A549 (cell line): ENCODE measurements at regions not wholly inside any gene's neighbourhood (a gene's known extent, or its start where the extent isn't known, plus 50 kb on each side); places are given as distances from the start of the nearest gene placed in this dataset.

Source experiments
- ATAC-seq, 2 experiments: fragments of 200-7000 bp in 1 of 2; fragments of >200 bp in 1 of 2; cut with Nextera tagmentation in 1 of 2; cut with Tn5 transposase in 1 of 2; 3 replicates each; pipeline versions ENCODE4 v1.8.0 to v1.9.1; 2018 to 2020; ENCODE audit warnings: mild to moderate bottlenecking in 1 of 2, moderate library complexity in 1 of 2
- CTCF ChIA-PET: fragments of 300-600 bp; sonication (Branson Sonifier 250); formaldehyde crosslinking; extraction: SDS; loops from one replicate; lab custom pipeline; 2021; ENCODE audit warnings: antibody characterized with exemption, inconsistent platforms; lab: Yijun Ruan, JAX
- POLR2A ChIA-PET: fragments of 350-600 bp; formaldehyde crosslinking; extraction: SDS; loops from one replicate; lab custom pipeline; 2021; ENCODE audit warnings: antibody characterized with exemption, inconsistent platforms; lab: Yijun Ruan, JAX
- DNase-seq, 2 experiments: peaks; one replicate each; pipeline versions ENCODE4 v3.0.0 to v3.0.0-alpha.2; 2011 to 2016; ENCODE audit warnings: low read depth in 1 of 2, low spot score in 1 of 2
- FAIRE-seq: peaks from 2 replicates; lab custom pipeline; 2011; peaks lifted over from hg19 to GRCh38; lab: Jason Lieb, UNC
- H3K27ac ChIP-seq, 2 experiments: fragments of >200 bp; sonication (Bioruptor Twin); formaldehyde crosslinking; 3 replicates each; pipeline ENCODE4 v1.5.1; 2016 to 2017
- H3K4me1 ChIP-seq: fragments of >200 bp; sonication (Bioruptor Twin); formaldehyde crosslinking; 3 replicates; pipeline ENCODE4 v1.6.1; 2016
- H3K4me2 ChIP-seq: fragments of >200 bp; sonication (Bioruptor Twin); formaldehyde crosslinking; 3 replicates; pipeline ENCODE4 v1.6.1; 2016
- H3K4me3 ChIP-seq: fragments of >200 bp; sonication (Bioruptor Twin); formaldehyde crosslinking; 3 replicates; pipeline ENCODE4 v1.5.1; 2016
- H3K9me3 ChIP-seq: fragments of >200 bp; sonication (Bioruptor Twin); formaldehyde crosslinking; 3 replicates; pipeline ENCODE4 v1.6.1; 2016
- CEBPB ChIP-seq, 2 experiments: fragments of >200 bp in 1 of 2; sonication (Bioruptor Twin) in 1 of 2; formaldehyde crosslinking in 1 of 2; IDR thresholded peaks; 2 replicates each; pipeline ENCODE4 v1.6.1; 2012 to 2016
- CTCF ChIP-seq: fragments of >200 bp; sonication (Bioruptor Twin); formaldehyde crosslinking; IDR thresholded peaks from 3 replicates; pipeline ENCODE4 v1.5.1; 2016
- EHMT2 ChIP-seq: fragments of 200-600 bp; sonication (generic); IDR thresholded peaks from 2 replicates; pipeline ENCODE4 v1.6.1; 2016; ENCODE audit warnings: antibody characterized with exemption, low read depth, mild to moderate bottlenecking, moderate library complexity
- EP300 ChIP-seq, 2 experiments: fragments of >200 bp; sonication (Bioruptor Twin); formaldehyde crosslinking; IDR thresholded peaks; 2 replicates in 1 of 2; 3 replicates in 1 of 2; pipeline ENCODE4 v1.6.1; 2016 to 2017
- ESRRA ChIP-seq: fragments of 150-350 bp; IDR thresholded peaks from 2 replicates; pipeline ENCODE4 v1.6.1; 2014; ENCODE audit warnings: mild to moderate bottlenecking, low read length, borderline replicate concordance
- FOSB ChIP-seq: fragments of 250-450 bp; sonication (Bioruptor Pico); IDR thresholded peaks from 2 replicates; pipeline ENCODE4 v1.5.0; 2020; ENCODE audit warnings: mild to moderate bottlenecking, moderate library complexity
- FOSL2 ChIP-seq, 2 experiments: fragments of 450-650 bp in 1 of 2; fragments of >200 bp in 1 of 2; sonication (Bioruptor Twin) in 1 of 2; formaldehyde crosslinking; IDR thresholded peaks; 2 replicates each; pipeline versions ENCODE4 v1.5.0 to v1.6.1; 2016 to 2020; ENCODE audit warnings: mild to moderate bottlenecking in 1 of 2, moderate library complexity in 1 of 2
- HES2 ChIP-seq: fragments of >200 bp; sonication (Bioruptor Twin); formaldehyde crosslinking; IDR thresholded peaks from 2 replicates; pipeline ENCODE4 v1.6.1; 2016
- HEYL ChIP-seq: fragments of 250-450 bp; sonication (Bioruptor Pico); IDR thresholded peaks from 2 replicates; pipeline ENCODE4 v1.8.0; 2021; ENCODE audit warnings: mild to moderate bottlenecking, moderate library complexity
- JUNB ChIP-seq: fragments of >200 bp; sonication (Bioruptor Twin); formaldehyde crosslinking; IDR thresholded peaks from 2 replicates; pipeline ENCODE4 v1.6.1; 2016
- NPAS2 ChIP-seq: fragments of 250-450 bp; sonication (Bioruptor Pico); IDR thresholded peaks from 2 replicates; pipeline ENCODE4 v1.8.0; 2022; ENCODE audit warnings: mild to moderate bottlenecking, moderate library complexity, borderline replicate concordance
- PBX3 ChIP-seq: IDR thresholded peaks from 2 replicates; pipeline ENCODE4 v1.6.1; 2012
- POLR2A ChIP-seq: IDR thresholded peaks from 2 replicates; pipeline ENCODE4 v1.6.1; 2012; ENCODE audit warnings: mild to moderate bottlenecking, low read length
- RAD21 ChIP-seq, 2 experiments: fragments of >200 bp in 1 of 2; sonication (Bioruptor Twin) in 1 of 2; formaldehyde crosslinking in 1 of 2; IDR thresholded peaks in 1 of 2; conservative IDR thresholded peaks in 1 of 2; 2 replicates in 1 of 2; 3 replicates in 1 of 2; pipeline ENCODE4 v1.6.1; 2012 to 2018; ENCODE audit warnings: inconsistent platforms in 1 of 2
- RARB ChIP-seq: fragments of 250-450 bp; sonication (Bioruptor Pico); IDR thresholded peaks from 2 replicates; pipeline ENCODE4 v1.8.0; 2021; ENCODE audit warnings: mild to moderate bottlenecking, moderate library complexity
- RCOR1 ChIP-seq: fragments of 150-350 bp; IDR thresholded peaks from 2 replicates; pipeline ENCODE4 v1.6.1; 2014; ENCODE audit warnings: antibody characterized with exemption, low read length, low read depth
- RFX5 ChIP-seq: fragments of 450-650 bp; IDR thresholded peaks from 2 replicates; pipeline ENCODE4 v1.7.1; 2014; ENCODE audit warnings: antibody characterized with exemption, mild to moderate bottlenecking, moderate library complexity
- RNF2 ChIP-seq: fragments of 200-600 bp; sonication (generic); IDR thresholded peaks from 2 replicates; pipeline ENCODE4 v1.6.1; 2016; ENCODE audit warnings: low read depth, mild to moderate bottlenecking, antibody characterized with exemption, moderate library complexity, borderline replicate concordance
- SMC3 ChIP-seq: fragments of >200 bp; sonication (Bioruptor Twin); formaldehyde crosslinking; IDR thresholded peaks from 3 replicates; pipeline ENCODE4 v1.6.1; 2018; ENCODE audit warnings: inconsistent platforms
- USF2 ChIP-seq: fragments of 450-650 bp; IDR thresholded peaks from 2 replicates; pipeline ENCODE4 v1.6.1; 2014; ENCODE audit warnings: antibody characterized with exemption
- ZFP36 ChIP-seq: fragments of 450-650 bp; IDR thresholded peaks from 2 replicates; pipeline ENCODE4 v1.6.1; 2014; ENCODE audit warnings: borderline replicate concordance; ENCODE audit not compliant: partially characterized antibody
- ZNF302 ChIP-seq: fragments of 250-450 bp; sonication (Bioruptor Pico); IDR thresholded peaks from 2 replicates; pipeline ENCODE4 v1.9.0; 2021; ENCODE audit warnings: inconsistent platforms, mild to moderate bottlenecking, moderate library complexity
- ZSCAN20 ChIP-seq: fragments of 250-450 bp; sonication (Bioruptor Pico); IDR thresholded peaks from 2 replicates; pipeline ENCODE4 v1.8.0; 2022; ENCODE audit warnings: mild to moderate bottlenecking, moderate library complexity
- WGBS: methylation state at CpG from one replicate; pipeline ENCODE4 v1.1.6; 2017; ENCODE audit errors: missing lambda C conversion rate; 5-methylcytosine and 5-hydroxymethylcytosine counted together

GRCh38 chr4:173940146-173940545, 343.3 kb downstream of the FBXO8 start:
- DNase-seq: no peak
- 58% methylated on average over 5 of the region's 5 CpGs for WGBS
- Histone ChIP-seq H3K4me1 (no peaks in the 10 kb centered on the region), H3K4me2 (no peak overlapping the region), H3K27ac (no peak overlapping the region), H3K4me3 (no peak overlapping the region), H3K9me3 (no peaks in the 10 kb centered on the region)
- ATAC-seq: no peak
- CTCF ChIA-PET: no interaction called here
- TF ChIP-seq ZSCAN20 (CRISPR knock-in tag) (no peak), HES2 (no peak), CEBPB (IDR thresholded peaks at IDR 0.05) (no peak), RCOR1 (no peak), RNF2 (no peak), FOSL2 (IDR thresholded peaks at IDR 0.05) (no peak), FOSL2 (CRISPR knock-in tag; IDR thresholded peaks at IDR 0.05) (no peak), ESRRA (no peak), RFX5 (no peak), FOSB (CRISPR knock-in tag) (no peak), ZNF302 (CRISPR knock-in tag) (no peak), CTCF (no peak), SMC3 (no peak), HEYL (CRISPR knock-in tag) (no peak), PBX3 (no peak), ZFP36 (no peak), USF2 (no peak), RARB (no peak)
- FAIRE-seq: no peak
- POLR2A ChIA-PET: no interaction called here

- ATAC-seq: no peak
- no peak for TF ChIP-seq NPAS2
- no peak for TF ChIP-seq CTCF
- TF ChIP-seq POLR2A: no peak
- TF ChIP-seq JUNB: no peak
- TF ChIP-seq ZNF302 (CRISPR knock-in tag): no peak
- no peak for TF ChIP-seq RCOR1
- no peak for TF ChIP-seq EHMT2
- no peak for TF ChIP-seq RAD21 (conservative IDR thresholded peaks at IDR 0.05 in 1 of 2, IDR thresholded peaks at IDR 0.05 in 1 of 2)
- no peak for TF ChIP-seq EP300 (IDR thresholded peaks at IDR 0.05)
- 80% methylated on average over 2 of the region's 2 CpGs for WGBS
- CTCF ChIA-PET: no interaction called here
- no peaks in the 10 kb centered on the region for H3K9me3 ChIP-seq
- POLR2A ChIA-PET: no interaction called here
- no peak for FAIRE-seq
- no peak overlapping the region for H3K27ac ChIP-seq
- no peak for DNase-seq
- H3K4me1 ChIP-seq: no peaks in the 10 kb centered on the region
- no peak overlapping the region for H3K4me3 ChIP-seq
- H3K4me2 ChIP-seq: no peak overlapping the region
Observed at GRCh38 chr4:173937631-173938270, 345.7 kb downstream of the FBXO8 start.
